Bronchial epithelial cell (primary cell): ENCODE measurements at regions not wholly inside any gene's neighbourhood (a gene's known extent, or its start where the extent isn't known, plus 50 kb on each side); places are given as distances from the start of the nearest gene placed in this dataset.

Experiments
- DNase-seq: peaks from one replicate; pipeline ENCODE4 v3.0.0-alpha.2; 2010; ENCODE audit warnings: low read depth
- FAIRE-seq: peaks from 2 replicates; lab custom pipeline; 2011; peaks lifted over from hg19 to GRCh38; lab: Jason Lieb, UNC
- H3K27me3 ChIP-seq: 2 replicates; pipeline ENCODE4 v1.5.1; 2011; ENCODE audit warnings: low read length; ENCODE audit not compliant: control insufficient read depth, insufficient read depth
- H3K36me3 ChIP-seq: 2 replicates; pipeline ENCODE4 v1.5.1; 2011; ENCODE audit warnings: low read length; ENCODE audit not compliant: control insufficient read depth, insufficient read depth
- H3K4me3 ChIP-seq: 2 replicates; pipeline ENCODE4 v1.5.1; 2011; ENCODE audit warnings: mild to moderate bottlenecking, low read depth, low read length, control low read depth
- CTCF ChIP-seq: IDR thresholded peaks from 2 replicates; pipeline ENCODE4 v1.5.1; 2011; ENCODE audit warnings: mild to moderate bottlenecking, moderate library complexity, low read length, control low read depth, inconsistent platforms; ENCODE audit not compliant: insufficient read depth, severe bottlenecking

- no peak for FAIRE-seq
- no peak for TF ChIP-seq CTCF
- no peaks in the 10 kb centered on the region for H3K36me3 ChIP-seq
- no peak overlapping the region for H3K4me3 ChIP-seq
- H3K27me3 ChIP-seq, result no peaks in the 10 kb centered on the region
- no peak for DNase-seq
These were observed 193.3 kb downstream of the RBFOX3 start for GRCh38 chr17:79417476-79417988.

- no peak overlapping the region for H3K4me3 ChIP-seq
- DNase-seq, result no peak
- H3K36me3 ChIP-seq, result no peaks in the 10 kb centered on the region
- no peak for TF ChIP-seq CTCF
- no peak for FAIRE-seq
- H3K27me3 ChIP-seq, result no peaks in the 10 kb centered on the region
These were observed 194.9 kb downstream of the RBFOX3 start for GRCh38 chr17:79415909-79416308.

GRCh38 chr17:79415365-79415764 lies 195.5 kb downstream of the RBFOX3 start:
- no peak for TF ChIP-seq CTCF
- H3K36me3 ChIP-seq, result no peaks in the 10 kb centered on the region
- H3K27me3 ChIP-seq, result no peaks in the 10 kb centered on the region
- FAIRE-seq (no peak), DNase-seq (no peak)
- H3K4me3 ChIP-seq, result no peak overlapping the region

GRCh38 chr17:79414793-79415211 lies 196.0 kb downstream of the RBFOX3 start:
- no peak for TF ChIP-seq CTCF
- no peaks in the 10 kb centered on the region for H3K27me3 ChIP-seq
- FAIRE-seq, result no peak

GRCh38 chr17:79414063-79414792 lies 196.6 kb downstream of the RBFOX3 start:
- TF ChIP-seq CTCF, result no peak
- Histone ChIP-seq H3K4me3 (no peak overlapping the region), H3K36me3 (no peaks in the 10 kb centered on the region), H3K27me3 (no peaks in the 10 kb centered on the region)
- no peak for FAIRE-seq
- no peak for DNase-seq

More at GRCh38 chr17:79414793-79415211, 196.0 kb downstream of the RBFOX3 start:
- no peak for DNase-seq
- Histone ChIP-seq H3K36me3 (no peaks in the 10 kb centered on the region), H3K4me3 (no peak overlapping the region)
